HepG2 (cell line): ENCODE measurements at regions not wholly inside any gene's neighbourhood (a gene's known extent, or its start where the extent isn't known, plus 50 kb on each side); places are given as distances from the start of the nearest gene placed in this dataset.

Source experiments
- ATAC-seq: fragments of 200-7000 bp; cut with Tn5 transposase; 3 replicates; pipeline ENCODE4 v1.9.1; 2020; ENCODE audit warnings: mild to moderate bottlenecking, moderate library complexity
- BruUV-seq: library from RNA; stranded (reverse); fragments of 400-500 nt; replicated peaks from 2 replicates; lab custom pipeline; 2021; lab: Mats Ljungman, UMichigan
- CTCF ChIA-PET: fragments of 300-600 bp; formaldehyde crosslinking; extraction: SDS; loops from one replicate; lab custom pipeline; 2021; ENCODE audit warnings: low total read pairs, inconsistent platforms, low intra/inter-chr PET ratio; lab: Yijun Ruan, JAX
- POLR2A ChIA-PET: fragments of 350-600 bp; sonication (Branson Sonifier 250); formaldehyde crosslinking; loops from one replicate; lab custom pipeline; 2020; ENCODE audit warnings: antibody characterized with exemption, inconsistent platforms; lab: Yijun Ruan, JAX
- DNase-seq: peaks from one replicate; pipeline ENCODE4 v3.0.0-alpha.2; 2015; ENCODE audit warnings: low spot score
- FAIRE-seq: peaks from 3 replicates; lab custom pipeline; 2011; peaks lifted over from hg19 to GRCh38; lab: Jason Lieb, UNC
- H2AFZ ChIP-seq: one replicate; pipeline ENCODE4 v1.6.1; 2011; ENCODE audit warnings: low read length, inconsistent platforms
- H3K27ac ChIP-seq: fragments of 300-600 bp; 3 replicates; pipeline ENCODE4 v1.8.0; 2011; ENCODE audit warnings: mixed run types, mild to moderate bottlenecking, mixed read lengths, low read length, inconsistent platforms; ENCODE audit not compliant: insufficient read depth; ENCODE audit errors: extremely low read length
- H3K27me3 ChIP-seq, 2 experiments: fragments of 200-600 bp in 1 of 2; 2 replicates in 1 of 2; 3 replicates in 1 of 2; pipeline versions ENCODE4 v1.6.0 to v1.8.0; 2011; ENCODE audit warnings: low read length in 2 of 2, mild to moderate bottlenecking in 2 of 2, moderate library complexity in 2 of 2, inconsistent platforms in 1 of 2; ENCODE audit not compliant: insufficient read depth in 2 of 2, control insufficient read depth in 1 of 2
- H3K36me3 ChIP-seq, 2 experiments: fragments of 200-600 bp in 1 of 2; replicated peaks in 1 of 2; 2 replicates in 1 of 2; 3 replicates in 1 of 2; pipeline versions ENCODE4 v1.5.1 to v1.8.0; 2011; ENCODE audit warnings: low read length in 2 of 2, inconsistent platforms in 1 of 2; ENCODE audit not compliant: insufficient read depth in 2 of 2, control insufficient read depth in 1 of 2
- H3K4me1 ChIP-seq: 2 replicates; pipeline ENCODE4 v1.5.1; 2012; ENCODE audit warnings: low read length, inconsistent platforms; ENCODE audit not compliant: insufficient read depth
- H3K4me2 ChIP-seq: 2 replicates; pipeline ENCODE4 v1.6.0; 2011; ENCODE audit warnings: low read depth, low read length, inconsistent platforms
- H3K4me3 ChIP-seq, 3 experiments: fragments of 200-600 bp in 1 of 3; sonication (generic), shearing (Covaris generic) in 1 of 3; replicated peaks in 1 of 3; 2 replicates each; pipeline ENCODE4 v1.5.1; 2011 to 2016; ENCODE audit warnings: low read length in 3 of 3, inconsistent platforms in 2 of 3, low read depth in 2 of 3, mild to moderate bottlenecking in 2 of 3, control low read depth in 1 of 3, mixed read lengths in 1 of 3; ENCODE audit not compliant: insufficient read depth in 1 of 3
- H3K79me2 ChIP-seq: one replicate; pipeline ENCODE4 v1.6.1; 2011; ENCODE audit warnings: low read length, inconsistent platforms; ENCODE audit not compliant: insufficient read depth
- H3K9ac ChIP-seq: 2 replicates; pipeline ENCODE4 v1.6.0; 2011; ENCODE audit warnings: mild to moderate bottlenecking, low read depth, low read length, inconsistent platforms; ENCODE audit not compliant: insufficient read depth
- H3K9me3 ChIP-seq: 2 replicates; pipeline ENCODE4 v1.5.1; 2012; ENCODE audit warnings: mild to moderate bottlenecking, low read length
- H4K20me1 ChIP-seq: 2 replicates; pipeline ENCODE4 v1.6.0; 2011; ENCODE audit warnings: inconsistent platforms, mild to moderate bottlenecking, low read length, moderate library complexity; ENCODE audit not compliant: insufficient read depth
- FOXC1 ChIP-seq: sonication (generic); formaldehyde crosslinking; IDR thresholded peaks from 2 replicates; pipeline ENCODE4 v1.8.0; 2022; ENCODE audit warnings: mild to moderate bottlenecking, missing genetic modification reagents, borderline replicate concordance
- MNT ChIP-seq: fragments of 450-650 bp; IDR thresholded peaks from 2 replicates; pipeline ENCODE4 v1.6.1; 2016
- MYPOP ChIP-seq: sonication (generic); formaldehyde crosslinking; IDR thresholded peaks from 2 replicates; pipeline ENCODE4 v1.8.1; 2023; ENCODE audit warnings: mild to moderate bottlenecking, moderate library complexity, missing genetic modification reagents
- POLR2AphosphoS5 ChIP-seq: IDR thresholded peaks from 2 replicates; pipeline ENCODE4 v1.6.1; 2012; ENCODE audit warnings: low read depth, low read length
- TOE1 ChIP-seq: sonication (generic); formaldehyde crosslinking; IDR thresholded peaks from 2 replicates; pipeline ENCODE4 v1.4.0; 2020; ENCODE audit warnings: mild to moderate bottlenecking, missing genetic modification reagents
- ZBTB38 ChIP-seq: sonication (generic); formaldehyde crosslinking; IDR thresholded peaks from 2 replicates; pipeline ENCODE4 v1.5.1; 2020; ENCODE audit warnings: mild to moderate bottlenecking, missing genetic modification reagents
- WGBS: methylation state at CpG from one replicate; pipeline ENCODE4 v1.1.6; 2017; ENCODE audit warnings: low lambda C conversion rate; 5-methylcytosine and 5-hydroxymethylcytosine counted together
- in situ Hi-C: cut with HindIII; loops from 2 replicates; pipeline ENCODE4 v1.10.0; 2017; ENCODE audit warnings: low pct_unique_long_range_greater_than_20kb; ENCODE audit not compliant: extremely low pct_ligation_motif_present
- intact Hi-C: fragments of 100-400 bp; cut with micrococcal nuclease; formaldehyde crosslinking; loops from one replicate; pipeline ENCODE4 v1.10.0; 2022; ENCODE audit not compliant: unreplicated experiment

- Histone ChIP-seq H3K9ac (no peak overlapping the region), H3K79me2 (no peaks in the 10 kb centered on the region)
- in situ Hi-C loops: no loop called here
- no peak for TF ChIP-seq MNT
- no peak for TF ChIP-seq FOXC1 (CRISPR knock-in tag)
- no peak for TF ChIP-seq ZBTB38
- TF ChIP-seq MYPOP (CRISPR knock-in tag): no peak
- TF ChIP-seq POLR2AphosphoS5: no peak
- no peak for TF ChIP-seq TOE1 (CRISPR knock-in tag)
- TF ChIP-seq, all 625 proteins: peak for 0
- 19% methylated on average over 4 of the region's 4 CpGs for WGBS
- Histone ChIP-seq H3K4me3 (no peak overlapping the region), H2AFZ (no peak overlapping the region), H4K20me1 (no peaks in the 10 kb centered on the region), H3K4me2 (no peak overlapping the region), H3K9me3 (no peaks in the 10 kb centered on the region), H3K27ac (no peak overlapping the region), H3K27me3 (no peaks in the 10 kb centered on the region; a peak in 1 of 5 replicates), H3K36me3 (no peaks in the 10 kb centered on the region), H3K4me1 (no peaks in the 10 kb centered on the region)
- FAIRE-seq: no peak
- ChIA-PET CTCF (no interaction called here), POLR2A (no interaction called here)
- no TSS peak for BruUV-seq
- intact Hi-C loops: no loop called here
- ATAC-seq: no peak
- DNase-seq: no peak
These were observed 241.9 kb upstream of the IRS2 start for GRCh38 chr13:110028311-110028710.
